Left cardiac atrium (tissue), 4 donors: ENCODE measurements at regions not wholly inside any gene's neighbourhood (a gene's known extent, or its start where the extent isn't known, plus 50 kb on each side); places are given as distances from the start of the nearest gene placed in this dataset.
"Not testable (repeated sequence)": the region's sequence is repeated elsewhere in the genome, so short reads cannot be mapped to it uniquely, and the experiment has no call there.

Experiments
- ATAC-seq, 2 donors: fragments of 200-7000 bp; cut with Tn5 transposase; one replicate each; pipeline ENCODE4 v1.9.1; 2020; ENCODE audit warnings: mild to moderate bottlenecking in 2 of 2, moderate library complexity in 2 of 2
- DNase-seq: peaks from one replicate; pipeline ENCODE4 v3.0.0-alpha.2; 2020
- intact Hi-C, 2 donors: fragments of 100-400 bp; cut with DNase I; formaldehyde crosslinking; loops; one replicate each; pipeline versions ENCODE4 v1.14.1 to v1.15.1; 2022 to 2023
- donor health status: DM: no; HTN: yes; CAD: no.
- donor health status: DM: no; HTN: yes; CAD: no; lungs with severe emphysema.
- donor health status: DM: yes; HTN: yes; CAD: no.
- donor health status: Dilated cardiomyopathy.

DNA sequence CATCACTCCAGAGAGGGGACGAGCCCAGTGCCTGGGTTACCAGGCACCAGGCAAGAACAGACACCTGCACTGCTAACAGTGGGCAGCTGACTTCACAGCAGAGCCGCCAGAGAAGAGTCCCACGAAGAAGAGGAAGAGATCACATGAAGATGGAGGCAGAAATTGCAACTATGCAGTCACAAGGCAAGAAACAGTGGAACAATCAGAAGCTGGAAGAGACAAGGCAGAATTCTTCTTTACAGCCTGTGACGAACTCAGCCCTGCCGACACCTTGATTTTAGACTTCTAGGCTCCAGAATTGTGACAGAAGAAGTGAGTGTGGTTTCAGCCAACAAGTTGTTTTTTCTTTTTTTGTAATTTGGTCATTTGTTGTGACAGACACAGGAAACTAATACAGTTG, 59.2 kb downstream of the IL12A start:
- ATAC-seq (no peak), DNase-seq (no peak)
- intact Hi-C loops = no loop called here

DNA sequence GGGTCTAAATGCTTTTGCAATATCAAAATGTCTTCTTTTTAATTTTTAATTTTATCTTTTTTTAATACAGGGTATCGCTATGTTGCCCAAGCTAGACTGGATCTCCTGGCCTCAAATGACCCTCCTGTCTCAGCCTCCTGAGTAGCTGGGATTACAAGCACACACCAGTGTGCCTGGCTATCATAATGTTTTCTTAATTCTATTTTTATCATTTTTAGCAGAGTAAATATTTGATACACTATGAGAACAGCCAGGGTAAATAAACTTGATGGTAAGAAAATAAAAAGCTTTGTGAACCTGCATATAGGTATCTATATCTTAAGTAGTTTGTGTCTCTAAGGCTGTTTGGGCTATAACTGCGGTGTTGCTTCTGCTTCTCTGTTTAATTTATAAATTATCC, 60.4 kb downstream of the IL12A start:
- DNase-seq (no peak), ATAC-seq (no peak)
- intact Hi-C loops = no loop called here

DNA sequence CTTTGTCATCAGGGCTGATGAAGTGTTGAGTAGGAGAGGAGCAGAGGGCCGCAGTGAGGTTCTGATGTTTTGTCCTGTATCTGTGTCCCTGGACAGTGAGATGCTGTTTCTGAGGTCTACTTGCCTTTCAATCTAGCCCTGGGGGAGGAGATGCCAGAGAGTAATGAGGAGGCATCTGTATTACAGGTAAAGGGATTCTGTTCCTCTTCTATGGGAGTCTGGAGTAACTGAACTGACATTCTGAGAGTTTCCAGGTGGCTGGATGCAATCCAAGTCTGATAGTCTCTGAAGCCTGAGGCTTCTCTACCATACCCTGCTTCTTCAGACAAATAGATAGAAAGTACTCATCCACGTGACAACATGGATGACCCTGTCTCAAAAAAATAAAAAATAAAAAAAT, 60.9 kb downstream of the IL12A start:
- intact Hi-C loops = no loop called here
- no peak for DNase-seq
- no peak for ATAC-seq

DNA sequence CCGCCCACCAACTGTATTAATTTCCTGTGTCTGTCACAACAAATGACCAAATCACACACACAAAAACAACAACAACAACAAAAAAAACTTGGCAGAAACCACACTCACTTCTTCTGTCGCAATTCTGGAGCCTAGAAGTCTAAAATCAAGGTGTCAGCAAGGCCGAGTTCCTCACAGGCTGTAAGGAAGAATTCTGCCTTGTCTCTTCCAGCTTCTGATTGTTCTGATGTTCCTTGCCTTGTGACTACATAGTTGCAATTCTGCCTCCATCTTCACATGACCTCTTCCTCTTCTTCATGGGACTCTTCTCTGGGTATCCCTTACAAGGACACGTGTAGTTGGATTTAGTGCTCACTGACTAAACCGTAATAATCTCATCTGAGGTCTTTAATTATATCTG, 61.4 kb downstream of the IL12A start:
- peak in 1 of 2 donors; percentile 12 for ATAC-seq
- intact Hi-C loops = no loop called here

DNA sequence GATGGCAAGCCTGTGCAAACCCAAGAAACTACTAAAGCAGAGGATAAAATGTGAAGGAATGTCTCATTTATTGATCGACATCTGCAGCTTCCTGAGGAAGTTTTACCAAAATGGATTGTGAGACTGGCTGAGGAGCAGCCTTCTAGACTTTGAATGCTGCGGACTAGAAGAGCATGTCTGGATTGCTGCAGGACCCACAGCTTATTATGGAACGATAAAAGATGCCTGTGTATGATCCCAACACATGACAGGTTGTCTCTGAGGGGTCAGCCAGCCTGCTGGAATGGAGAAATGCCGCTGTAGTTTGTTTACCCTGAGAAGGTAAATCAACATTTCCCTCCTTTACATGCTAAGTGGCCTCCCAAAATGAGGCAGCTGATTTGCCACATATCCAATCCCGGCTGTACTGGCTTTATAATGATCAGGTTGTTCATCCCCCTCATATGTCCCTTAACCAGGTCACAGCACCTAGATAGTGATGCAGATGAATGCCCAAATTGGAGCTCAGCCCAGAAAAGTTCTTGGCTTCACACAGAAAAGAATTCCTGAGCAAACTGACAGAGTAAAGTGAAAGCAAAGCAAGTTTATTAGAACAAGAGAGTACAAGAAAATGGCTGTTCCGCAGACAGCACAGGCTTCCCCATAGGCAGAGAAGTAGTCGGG, 63.9 kb downstream of the IL12A start:
- intact Hi-C loops = no loop called here
- DNase-seq (no peak), ATAC-seq (peak in 1 of 2 donors; percentile 47)

More for the DNA sequence above, 61.4 kb downstream of the IL12A start:
- DNase-seq = no peak

DNA sequence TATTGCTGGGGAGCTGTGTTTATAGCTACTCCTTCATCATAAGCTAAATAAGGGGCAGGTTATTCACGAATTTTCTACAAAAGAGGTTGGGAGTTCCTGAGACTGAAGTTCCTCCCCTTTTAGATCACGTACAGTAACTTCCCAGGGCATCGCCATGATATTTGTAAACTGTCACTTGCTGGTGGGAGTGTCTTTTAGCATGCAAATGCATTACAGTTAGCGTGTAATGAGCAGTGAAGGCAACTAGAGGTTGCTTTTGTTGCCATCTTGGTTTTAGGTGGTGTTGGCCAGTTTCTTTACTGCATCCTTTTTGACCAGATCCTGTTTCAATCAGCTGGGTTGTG, 64.4 kb downstream of the IL12A start:
- intact Hi-C loops = no loop called here
- ATAC-seq (no peak), DNase-seq (no peak)

DNA sequence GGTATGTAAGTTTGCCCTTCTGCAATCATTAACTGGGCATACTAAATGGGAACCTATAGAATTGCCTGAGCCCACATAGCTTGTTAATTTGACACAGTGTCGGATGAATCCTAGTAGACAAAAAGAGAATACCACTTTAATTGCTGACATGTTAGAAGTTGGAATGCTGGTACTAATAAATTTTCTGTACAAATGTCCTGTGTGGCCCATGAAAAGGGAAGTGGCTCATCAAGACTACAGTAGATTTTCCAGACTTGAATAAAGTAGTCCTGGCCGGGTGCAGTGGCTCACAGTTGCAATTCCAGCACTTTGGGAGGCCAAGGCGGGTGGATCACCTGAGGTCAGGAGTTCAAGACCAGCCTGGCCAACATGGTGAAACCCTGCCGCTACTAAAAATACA, 66.2 kb downstream of the IL12A start:
- intact Hi-C loops, ATAC-seq, DNase-seq: not testable (repeated sequence)

DNA sequence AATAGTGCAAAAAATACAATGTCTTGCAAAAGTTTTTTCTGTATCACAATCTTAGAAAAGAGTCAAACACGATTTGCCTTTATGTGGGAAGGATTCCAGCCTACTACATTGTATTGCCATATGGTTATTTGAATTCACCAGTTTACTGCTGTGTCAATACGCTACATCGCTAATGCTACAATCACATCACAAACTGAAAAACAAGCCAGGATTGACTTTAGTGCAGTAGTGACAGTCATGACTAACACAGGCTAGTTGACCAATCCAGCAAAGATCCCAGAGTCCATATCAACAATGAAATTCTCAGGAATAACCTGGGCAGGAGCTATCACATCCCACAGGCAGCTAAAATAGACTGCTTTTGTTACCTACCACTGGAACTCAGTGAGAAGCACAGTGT, 67.0 kb downstream of the IL12A start:
- intact Hi-C loops = no loop called here
- ATAC-seq = no peak
- no peak for DNase-seq

DNA sequence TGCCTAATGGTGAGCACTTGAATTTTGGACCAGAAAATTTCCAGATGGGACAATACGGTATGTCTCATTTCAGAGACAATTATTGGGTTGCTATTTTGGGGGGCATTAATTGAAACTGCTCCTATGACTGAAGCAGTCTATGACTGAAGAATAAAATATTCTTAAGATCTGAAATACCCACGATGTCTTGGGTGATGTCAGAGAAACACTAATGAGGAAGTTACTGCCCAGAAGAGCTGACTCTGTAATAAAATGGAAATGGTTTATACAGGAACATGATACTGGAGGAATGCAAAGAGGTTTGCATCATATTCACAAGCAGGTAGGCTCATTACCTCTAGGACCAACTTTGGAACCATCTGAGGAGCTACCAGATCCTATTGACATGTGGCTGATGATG, 68.7 kb downstream of the IL12A start:
- intact Hi-C loops = no loop called here
- DNase-seq = no peak
- no peak for ATAC-seq

DNA sequence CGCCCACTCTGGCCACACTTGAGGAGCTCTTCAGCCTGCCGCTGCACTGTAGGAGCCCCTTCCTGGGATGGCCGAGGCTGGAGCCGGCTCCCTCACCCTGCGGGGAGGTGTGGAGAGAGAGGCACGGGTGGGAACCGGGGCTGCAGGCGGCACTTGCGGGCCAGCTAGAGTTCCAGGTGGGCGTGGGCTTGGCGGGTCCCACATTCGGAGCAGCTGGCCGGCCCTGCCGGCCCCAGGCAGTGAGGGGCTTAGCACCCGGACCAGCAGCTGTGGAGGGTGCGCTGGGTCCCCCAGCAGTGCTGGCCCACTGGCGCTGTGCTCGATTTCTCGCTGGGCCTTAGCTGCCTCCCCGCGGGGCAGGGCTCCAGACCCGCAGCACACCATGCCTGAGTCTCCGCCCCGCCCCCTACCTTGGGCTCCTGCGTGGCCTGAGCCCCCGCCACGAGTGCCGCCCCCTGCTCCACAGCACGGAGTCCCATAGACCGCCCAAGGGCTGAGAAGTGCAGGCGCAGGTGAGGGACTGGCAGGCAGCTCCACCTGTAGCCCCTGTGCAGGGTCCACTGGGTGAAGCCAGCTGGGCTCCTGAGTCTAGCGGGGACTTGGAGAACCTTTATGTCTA, 71.9 kb downstream of the IL12A start:
- intact Hi-C loops = no loop called here
- DNase-seq (no peak), ATAC-seq (no peak)

DNA sequence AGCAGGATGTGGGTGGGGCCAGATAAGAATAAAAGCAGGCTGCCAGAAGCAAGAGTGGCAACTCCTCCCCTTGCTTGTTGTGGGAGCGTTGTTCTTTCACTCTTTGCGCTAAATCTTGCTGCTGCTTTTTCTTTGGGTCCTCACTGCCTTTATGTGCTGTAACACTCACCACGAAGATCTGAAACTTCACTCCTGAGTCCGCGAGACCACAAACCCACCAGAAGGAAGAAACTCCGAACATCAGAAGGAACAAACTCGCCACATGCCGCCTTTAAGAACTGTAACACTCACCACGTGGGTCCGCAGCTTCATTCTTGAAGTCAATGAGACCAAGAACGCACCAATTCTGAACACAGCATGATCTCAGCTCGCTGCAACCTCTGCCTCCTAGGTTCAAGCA, 72.9 kb downstream of the IL12A start:
- intact Hi-C loops = no loop called here
- DNase-seq = no peak
- ATAC-seq = no peak

DNA sequence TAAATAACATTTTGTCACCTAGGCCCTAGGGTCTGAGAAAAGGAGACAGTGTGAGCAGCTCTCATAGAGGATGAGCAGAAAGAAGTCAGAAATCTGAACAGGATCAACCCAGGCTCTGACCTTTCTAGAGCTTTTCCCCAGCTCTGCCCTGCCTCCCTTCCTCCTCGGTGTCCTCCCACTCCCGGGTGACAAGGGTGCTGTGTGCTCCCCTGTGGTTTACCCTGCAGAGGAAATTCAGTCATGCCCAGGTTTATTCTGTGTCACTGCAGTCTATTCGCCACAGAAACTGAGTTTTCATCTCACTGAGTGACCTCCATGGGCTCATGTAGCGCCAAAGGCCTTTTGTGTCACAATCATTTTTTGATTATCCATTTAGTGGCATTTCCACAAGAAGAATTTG, 76.6 kb downstream of the IL12A start:
- intact Hi-C loops = no loop called here
- ATAC-seq (no peak), DNase-seq (no peak)

DNA sequence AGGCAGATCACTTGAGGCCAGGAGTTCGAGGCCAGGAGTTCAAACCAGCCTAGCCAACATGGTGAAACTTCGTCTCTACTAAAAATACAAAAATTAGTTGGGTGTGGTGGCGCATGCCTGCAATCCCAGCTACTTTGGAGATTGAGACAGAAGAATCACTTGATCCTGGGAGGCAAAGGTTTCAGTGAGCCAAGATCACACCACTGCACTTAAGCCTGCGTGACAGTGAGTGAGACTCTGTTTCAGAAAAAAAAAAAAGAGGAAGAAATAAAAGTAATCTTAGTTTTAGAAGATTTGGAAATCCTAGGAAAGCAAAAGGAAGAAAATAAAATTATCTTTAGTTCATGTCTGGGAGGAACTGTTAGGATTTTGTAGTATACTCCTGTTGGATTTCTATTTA, 77.2 kb downstream of the IL12A start:
- ATAC-seq (no peak), DNase-seq (no peak)
- intact Hi-C loops = no loop called here

DNA sequence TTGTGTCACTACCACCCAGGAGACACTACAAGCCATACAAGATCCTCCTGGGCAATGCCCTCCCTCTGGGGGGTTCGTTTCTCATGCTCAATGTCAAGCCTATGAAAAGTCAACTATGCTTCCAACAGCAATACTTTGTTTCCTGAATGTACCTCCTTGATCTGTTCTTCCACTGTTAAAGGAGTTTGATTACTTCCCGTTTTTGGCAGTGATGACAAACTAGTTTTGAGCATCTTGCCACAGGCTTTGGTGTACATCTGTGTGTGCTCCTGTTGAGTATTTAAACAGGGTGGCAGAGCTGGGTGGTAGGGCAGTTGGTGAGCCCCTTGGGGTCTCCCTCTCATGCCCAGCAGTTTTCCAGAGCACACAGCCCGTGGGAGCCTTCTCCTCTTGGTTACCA, 81.4 kb downstream of the IL12A start:
- no peak for DNase-seq
- intact Hi-C loops = no loop called here
- ATAC-seq = no peak

DNA sequence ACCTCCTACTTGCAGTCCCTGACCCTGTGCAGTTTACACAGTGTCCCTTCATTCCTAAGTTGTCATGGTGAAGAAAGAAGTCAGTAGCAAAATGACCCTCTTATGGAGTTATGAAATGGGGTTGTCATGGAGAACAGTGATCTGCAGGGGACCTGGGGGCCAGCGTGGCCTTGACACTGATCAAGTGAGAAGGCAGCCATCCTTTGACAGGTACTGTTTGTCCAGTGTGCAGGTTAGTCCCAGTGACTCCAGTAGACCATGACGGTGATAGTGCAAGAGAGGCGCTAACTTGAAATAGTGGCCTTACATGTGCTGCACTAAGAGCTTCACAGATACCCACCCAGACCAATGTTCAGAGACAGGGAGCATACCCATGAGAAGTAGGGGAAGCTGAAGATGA, 87.9 kb downstream of the IL12A start:
- ATAC-seq (no peak), DNase-seq (no peak)
- intact Hi-C loops = no loop called here

DNA sequence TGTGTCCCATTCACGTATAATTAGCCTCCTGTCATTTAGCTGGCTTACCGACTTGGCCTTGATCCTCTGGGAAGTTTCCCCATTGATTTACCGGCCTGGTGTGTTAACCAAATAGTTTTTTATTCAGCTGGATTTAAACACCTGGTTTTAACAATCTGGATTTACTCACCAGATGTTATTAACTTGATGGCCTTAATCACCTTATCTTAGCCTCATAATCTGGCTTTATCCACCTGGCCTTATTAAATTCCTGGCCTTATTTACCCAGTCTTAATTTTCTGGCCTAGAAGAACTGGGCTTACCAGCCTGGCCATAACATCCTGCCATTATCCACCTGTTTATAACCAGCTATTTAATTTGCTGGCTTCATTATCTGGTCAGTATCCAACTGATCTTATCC, 89.9 kb downstream of the IL12A start:
- ATAC-seq = no peak
- intact Hi-C loops = no loop called here
- DNase-seq = no peak

DNA sequence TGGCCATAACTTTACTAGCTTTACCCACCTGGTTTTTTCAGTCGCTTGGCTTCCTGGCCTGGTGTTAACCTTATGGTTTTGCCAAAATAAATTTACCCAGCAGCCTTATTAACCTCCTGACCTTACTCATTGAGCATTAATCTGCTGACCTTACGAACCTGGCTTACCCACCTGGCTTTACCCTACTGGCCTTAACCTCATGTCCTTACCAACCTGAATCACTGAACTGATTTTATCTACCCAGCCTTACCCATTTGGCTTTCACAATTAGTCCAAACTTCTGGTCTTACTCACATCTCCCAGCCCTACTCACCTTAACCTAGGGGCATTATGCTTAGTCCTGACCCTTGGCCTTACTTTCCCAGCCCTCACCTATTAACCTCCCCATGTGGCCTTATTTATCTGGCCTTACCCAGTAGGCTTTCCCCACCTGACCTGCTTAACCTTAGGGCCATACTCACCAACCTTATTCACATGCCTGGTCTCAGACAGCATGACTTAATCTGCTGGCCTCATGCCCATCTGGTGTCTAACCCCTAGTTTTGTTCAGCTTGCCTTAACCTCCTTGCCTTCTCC, 93.4 kb downstream of the IL12A start:
- intact Hi-C loops = no loop called here
- no peak for DNase-seq

DNA sequence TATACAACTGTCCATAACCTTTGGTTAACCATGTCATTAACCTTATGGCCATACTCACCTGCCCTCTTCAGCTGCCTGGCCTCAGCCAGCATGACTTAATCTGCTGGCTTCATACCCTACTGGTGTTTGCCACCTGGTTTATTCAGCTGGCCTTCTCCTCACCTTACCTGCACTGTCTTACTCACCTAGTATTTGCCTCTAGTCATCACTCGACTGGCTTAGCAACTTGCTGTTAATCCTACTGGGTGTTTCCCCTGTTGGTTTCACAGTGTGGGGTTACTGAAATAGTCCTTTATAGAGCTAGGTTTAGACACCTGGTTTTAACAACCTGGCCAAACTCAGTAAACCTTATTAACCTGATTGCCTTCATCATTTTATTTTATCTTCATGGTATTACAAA, 96.4 kb downstream of the IL12A start:
- intact Hi-C loops = no loop called here
- ATAC-seq (no peak), DNase-seq (no peak)

More for the DNA sequence above, 93.4 kb downstream of the IL12A start:
- ATAC-seq = no peak

DNA sequence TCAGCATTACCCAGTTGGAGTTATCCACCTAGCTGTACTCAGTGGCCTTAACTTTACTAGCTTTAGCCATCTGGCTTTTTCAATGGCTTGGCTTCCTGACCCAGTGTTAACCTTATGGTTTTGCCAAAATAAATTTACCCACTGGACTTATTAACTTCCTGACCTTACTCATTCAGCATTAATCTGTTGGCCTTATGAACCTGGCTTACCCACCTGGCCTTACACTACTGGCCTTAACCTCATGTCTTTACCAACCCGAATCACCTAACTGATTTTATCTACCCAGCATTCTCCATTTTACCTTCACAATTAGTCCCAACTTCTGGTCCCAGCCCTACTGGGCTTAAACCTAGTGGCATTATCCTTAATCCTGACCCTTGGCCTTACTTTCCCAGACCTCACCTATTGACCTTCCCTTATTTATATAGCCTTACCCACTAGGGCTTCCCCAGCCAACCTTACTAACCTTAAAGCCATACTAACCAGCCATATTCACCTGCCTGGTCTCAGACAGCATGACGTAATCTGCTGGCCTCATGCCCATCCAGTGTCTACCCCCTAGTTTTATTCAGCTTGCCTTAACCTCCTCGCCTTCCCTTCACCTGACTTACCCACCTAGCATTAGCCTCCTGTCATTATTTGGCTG, 100.0 kb downstream of the IL12A start:
- no peak for DNase-seq
- intact Hi-C loops = no loop called here
- ATAC-seq = no peak

DNA sequence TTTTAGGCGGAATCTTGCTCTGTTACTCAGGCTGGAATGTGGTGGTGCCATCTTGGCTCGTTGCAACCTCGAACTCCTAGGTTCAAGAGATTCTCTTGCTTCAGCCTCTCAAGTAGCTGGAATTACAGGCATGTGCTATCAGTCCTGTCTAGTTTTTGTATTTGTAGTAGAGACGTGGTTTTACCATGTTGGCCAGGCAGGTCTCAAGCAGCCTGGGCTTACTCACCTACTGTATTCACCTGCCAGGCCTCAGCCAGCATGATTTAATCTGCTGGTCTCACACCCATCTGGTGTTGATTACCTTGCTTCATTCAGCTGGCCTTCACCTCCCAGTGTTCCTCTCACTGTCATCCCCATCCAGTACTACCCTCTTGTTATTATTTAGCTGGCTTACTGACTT, 102.0 kb downstream of the IL12A start:
- intact Hi-C loops = no loop called here
- ATAC-seq = no peak
- DNase-seq = no peak

DNA sequence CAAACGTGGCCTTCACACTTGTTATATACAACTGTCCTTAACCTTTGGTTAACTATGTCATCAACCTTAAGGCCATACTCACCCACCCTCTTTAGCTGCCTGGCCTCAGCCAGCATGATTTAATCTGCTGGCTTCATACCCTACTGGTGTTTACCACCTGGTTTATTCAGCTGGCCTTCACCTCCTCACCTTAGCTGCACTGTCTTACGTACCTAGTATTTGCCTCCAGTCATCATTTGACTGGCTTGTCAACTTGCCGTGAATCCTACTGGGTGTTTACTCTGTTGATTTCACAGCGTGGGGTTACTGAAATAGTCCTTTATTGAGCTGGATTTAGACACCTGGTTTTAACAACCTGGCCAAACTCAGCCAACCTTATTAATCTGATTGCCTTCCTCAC, 102.8 kb downstream of the IL12A start:
- DNase-seq (no peak), ATAC-seq (no peak)
- intact Hi-C loops = no loop called here
